HG02798 (cell line): ENCODE measurements at regions not wholly inside any gene's neighbourhood (a gene's known extent, or its start where the extent isn't known, plus 50 kb on each side); places are given as distances from the start of the nearest gene placed in this dataset.
"Not testable (repeated sequence)": the region's sequence is repeated elsewhere in the genome, so short reads cannot be mapped to it uniquely, and the experiment has no call there.

Source experiments
- ATAC-seq: cut with Tn5 transposase; IDR thresholded peaks from one replicate; pipeline ENCODE4 v1.9.1; 2021; ENCODE audit warnings: mild to moderate bottlenecking; ENCODE audit not compliant: unreplicated experiment, poor library complexity

GRCh38 chr4:10281996-10282395 lies 165.4 kb upstream of the WDR1 start:
- no peak for ATAC-seq

- ATAC-seq: no peak
These were observed 162.7 kb upstream of the WDR1 start for GRCh38 chr4:10279261-10279660.

DNA sequence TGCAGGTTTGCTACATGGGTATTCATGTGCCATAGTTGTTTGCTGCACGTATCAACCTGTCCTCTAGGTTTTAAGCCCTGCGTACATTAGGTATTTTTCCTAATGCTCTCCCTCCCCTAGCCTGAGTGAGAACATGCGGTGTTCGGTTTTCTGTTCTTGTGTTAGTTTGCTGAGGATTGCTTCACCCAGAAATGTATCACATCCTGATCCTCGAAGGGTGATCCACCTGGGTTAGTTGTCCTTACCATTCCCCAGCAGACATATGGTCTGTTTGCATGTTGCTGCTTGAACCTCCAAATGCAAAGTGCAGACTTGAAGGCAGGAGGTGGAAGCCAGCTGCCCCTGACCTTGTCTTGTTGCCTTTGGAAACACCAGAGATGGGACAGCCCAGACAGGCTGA lies 161.5 kb upstream of the WDR1 start:
- no peak for ATAC-seq

GRCh38 chr4:10276152-10276551 lies 159.6 kb upstream of the WDR1 start:
- no peak for ATAC-seq

- no peak for ATAC-seq
These were observed 159.1 kb upstream of the WDR1 start for GRCh38 chr4:10275696-10276095.

GRCh38 chr4:10273030-10273429 lies 156.4 kb upstream of the WDR1 start:
- no peak for ATAC-seq

- ATAC-seq: no peak
These were observed 155.9 kb upstream of the WDR1 start for GRCh38 chr4:10272511-10272910.

GRCh38 chr4:10267066-10267465 lies 150.5 kb upstream of the WDR1 start:
- no peak for ATAC-seq

- ATAC-seq: no peak
These were observed 144.2 kb upstream of the WDR1 start for GRCh38 chr4:10260777-10261176.

GRCh38 chr4:10259976-10260375 lies 143.4 kb upstream of the WDR1 start:
- no peak for ATAC-seq

DNA sequence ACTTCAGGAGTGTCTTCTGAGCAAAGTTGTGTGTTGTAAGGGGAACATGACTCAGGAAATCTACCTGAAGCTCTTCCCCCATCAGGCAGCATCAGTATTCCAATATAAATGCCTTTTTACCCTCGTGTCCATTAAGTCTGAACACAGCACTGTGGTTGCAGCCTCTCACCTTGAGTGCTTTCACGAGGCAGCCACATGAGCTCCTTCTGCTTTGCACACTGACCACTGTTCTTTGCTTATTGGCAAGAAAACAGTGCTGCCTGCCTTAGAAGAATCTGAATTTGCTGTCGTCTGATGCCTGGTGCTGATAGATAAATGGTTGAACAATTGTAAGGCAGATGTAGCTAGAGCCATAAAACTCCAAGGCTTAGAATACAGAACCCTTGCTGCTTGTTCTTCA lies 139.6 kb upstream of the WDR1 start:
- no peak for ATAC-seq

DNA sequence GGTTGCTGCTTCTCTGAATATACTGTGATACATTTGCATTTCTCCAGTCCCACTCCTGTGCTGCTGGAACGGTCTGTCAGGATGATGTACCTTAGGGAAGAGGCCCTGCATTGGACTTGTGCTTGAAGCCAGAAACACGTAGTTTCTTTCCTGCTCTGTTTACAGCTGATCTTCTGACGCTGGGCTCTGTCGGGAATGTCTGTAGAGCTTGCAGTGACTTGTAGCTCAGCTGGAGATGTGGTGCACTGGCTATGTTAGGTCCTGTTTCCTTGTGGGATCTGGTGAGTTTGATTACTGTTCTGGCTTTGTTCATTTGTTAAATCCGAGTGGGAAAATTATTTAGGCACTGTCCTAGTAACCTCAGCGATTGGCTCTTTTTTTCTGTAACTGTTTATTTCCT lies 137.2 kb upstream of the WDR1 start:
- no peak for ATAC-seq

DNA sequence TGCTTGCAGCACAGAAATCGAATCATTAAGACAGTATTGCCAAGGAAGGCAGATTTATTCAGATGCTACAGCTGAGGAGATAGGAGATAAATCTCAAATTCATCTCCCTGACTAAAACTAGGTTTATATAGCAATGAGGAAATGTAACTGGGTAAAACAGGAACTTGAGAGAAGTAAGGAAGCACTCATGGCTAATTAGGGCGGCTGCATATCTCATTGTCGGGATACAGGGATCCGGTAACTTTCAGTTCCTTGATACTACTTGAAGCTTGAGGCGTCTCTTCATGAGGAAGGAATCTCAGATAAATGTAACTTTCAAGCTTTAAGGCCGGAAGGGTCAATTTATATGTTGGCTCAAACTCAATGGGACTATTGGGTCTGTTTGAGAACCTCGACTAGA lies 129.2 kb upstream of the WDR1 start:
- no peak for ATAC-seq

GRCh38 chr4:10243856-10244255 lies 127.3 kb upstream of the WDR1 start:
- ATAC-seq: no peak

DNA sequence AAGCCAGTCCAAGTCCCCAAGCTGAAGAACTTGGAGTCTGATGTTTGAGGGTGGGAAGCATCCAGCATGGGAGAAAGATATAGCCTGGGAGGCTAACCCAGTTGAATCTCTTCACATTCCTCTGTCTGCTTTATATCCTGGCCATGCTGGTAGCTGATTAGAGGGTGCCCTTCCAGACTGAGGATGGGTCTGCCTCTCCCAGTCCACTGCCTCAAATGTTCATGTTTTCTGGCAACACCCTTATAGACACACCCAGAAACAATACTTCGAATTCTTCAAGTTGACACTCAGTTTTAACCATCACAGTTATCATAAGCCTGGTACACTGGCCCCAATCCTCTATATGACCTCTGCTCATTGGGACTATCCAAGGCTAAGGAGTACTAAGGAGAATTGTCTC lies 124.1 kb upstream of the WDR1 start:
- no peak for ATAC-seq

- no peak for ATAC-seq
These were observed 123.5 kb upstream of the WDR1 start for GRCh38 chr4:10239982-10240654.

- ATAC-seq: no peak
These were observed 120.5 kb upstream of the WDR1 start for GRCh38 chr4:10237131-10237530.

GRCh38 chr4:10232114-10232513 lies 115.5 kb upstream of the WDR1 start:
- ATAC-seq: no peak

DNA sequence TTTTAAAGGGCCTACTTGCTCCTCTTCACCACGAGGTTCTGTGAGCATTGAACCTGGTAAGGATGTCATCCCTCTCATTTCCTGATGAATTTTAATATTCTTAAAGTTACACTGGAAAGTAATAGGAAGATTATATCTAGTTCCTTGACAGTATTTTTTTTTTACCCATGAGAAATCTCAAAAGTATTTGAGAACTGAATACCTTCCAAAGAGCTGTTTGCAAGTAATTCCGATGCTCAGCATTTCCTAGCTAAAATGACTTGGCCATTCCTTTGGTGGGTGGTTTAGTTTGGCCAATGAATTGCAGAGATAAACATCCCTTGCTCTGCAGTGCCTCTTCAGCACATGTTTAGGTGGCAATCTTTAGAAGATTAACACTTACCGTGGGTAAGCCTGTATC lies 110.2 kb upstream of the WDR1 start:
- no peak for ATAC-seq

GRCh38 chr4:10225096-10225495 lies 108.5 kb upstream of the WDR1 start:
- no peak for ATAC-seq

GRCh38 chr4:10223782-10224181 lies 107.2 kb upstream of the WDR1 start:
- no peak for ATAC-seq

GRCh38 chr4:10213481-10213880 lies 96.9 kb upstream of the WDR1 start:
- not testable (repeated sequence) for ATAC-seq

DNA sequence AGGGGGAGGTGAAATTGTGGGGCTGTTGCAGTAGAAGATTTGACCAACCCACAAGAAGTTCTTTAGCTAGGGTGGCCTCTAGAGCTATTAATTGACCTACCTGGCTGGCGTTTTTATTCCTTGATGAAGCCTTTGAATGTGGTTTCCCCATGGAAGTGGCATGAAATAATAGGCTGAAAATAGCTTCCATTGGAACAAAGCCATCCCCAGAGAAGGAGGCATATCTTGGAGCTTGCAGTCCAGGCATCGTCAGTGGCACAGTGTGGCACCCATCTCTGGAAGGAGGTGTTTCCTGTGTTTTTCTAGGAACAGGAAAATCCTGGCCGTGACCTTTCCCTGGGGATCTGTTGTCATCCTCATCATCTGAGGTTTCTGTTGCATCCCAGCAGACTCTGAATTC lies 96.3 kb upstream of the WDR1 start:
- ATAC-seq: no peak
